IMR-90 (cell line): ENCODE measurements at regions not wholly inside any gene's neighbourhood (a gene's known extent, or its start where the extent isn't known, plus 50 kb on each side); places are given as distances from the start of the nearest gene placed in this dataset.

Experiments
- ATAC-seq: fragments of 200-7000 bp; cut with Tn5 transposase; 2 replicates; pipeline ENCODE4 v1.9.1; 2020; ENCODE audit warnings: low read depth, mild to moderate bottlenecking, moderate library complexity
- BruUV-seq: library from RNA; stranded (reverse); fragments of 400-500 nt; replicated peaks from 2 replicates; lab custom pipeline; 2021; lab: Mats Ljungman, UMichigan
- CTCF ChIA-PET: fragments of 300-600 bp; formaldehyde crosslinking; extraction: SDS; loops from one replicate; lab custom pipeline; 2021; ENCODE audit warnings: antibody characterized with exemption; lab: Yijun Ruan, JAX
- POLR2A ChIA-PET: fragments of 300-600 bp; sonication (Branson Sonifier 250); formaldehyde crosslinking; loops from one replicate; lab custom pipeline; 2022; ENCODE audit warnings: antibody characterized with exemption; ENCODE audit not compliant: unreplicated experiment; lab: Charles Lee
- DNase-seq: peaks from one replicate; pipeline ENCODE4 v3.0.0; 2013
- H2AFZ ChIP-seq: replicated peaks from 2 replicates; pipeline ENCODE3; 2013; ENCODE audit warnings: low read length, mild to moderate bottlenecking; ENCODE audit not compliant: poor library complexity
- H2AK5ac ChIP-seq: 2 replicates; pipeline ENCODE4 v1.6.1; 2013; ENCODE audit warnings: low read depth, low read length, inconsistent platforms
- H2AK9ac ChIP-seq: replicated peaks from 2 replicates; pipeline ENCODE3; 2013; ENCODE audit warnings: mild to moderate bottlenecking, low read depth, low read length, moderate library complexity; ENCODE audit not compliant: poor library complexity
- H2BK120ac ChIP-seq: 2 replicates; pipeline ENCODE4 v1.6.1; 2013; ENCODE audit warnings: low read depth, low read length, inconsistent platforms
- H2BK15ac ChIP-seq: 3 replicates; pipeline ENCODE4 v1.6.1; 2013; ENCODE audit warnings: low read depth, low read length, inconsistent platforms
- H2BK20ac ChIP-seq: 2 replicates; pipeline ENCODE4 v1.6.1; 2013; ENCODE audit warnings: low read depth, mild to moderate bottlenecking, inconsistent platforms, low read length, moderate library complexity
- H2BK5ac ChIP-seq: 2 replicates; pipeline ENCODE4 v1.6.1; 2013; ENCODE audit warnings: mild to moderate bottlenecking, low read depth, low read length, inconsistent platforms; ENCODE audit not compliant: poor library complexity, severe bottlenecking
- H3K14ac ChIP-seq: replicated peaks from 2 replicates; pipeline ENCODE4 v1.6.1; 2013; ENCODE audit warnings: low read depth, low read length, inconsistent platforms
- H3K18ac ChIP-seq: 2 replicates; pipeline ENCODE4 v1.6.1; 2013; ENCODE audit warnings: low read depth, low read length, control low read depth
- H3K23ac ChIP-seq: 2 replicates; pipeline ENCODE4 v1.6.1; 2013; ENCODE audit warnings: low read depth, low read length, inconsistent platforms
- H3K27ac ChIP-seq: 2 replicates; pipeline ENCODE4 v1.5.1; 2013; ENCODE audit warnings: mild to moderate bottlenecking, control low read depth, low read length; ENCODE audit not compliant: insufficient read depth
- H3K27me3 ChIP-seq: 2 replicates; pipeline ENCODE4 v1.6.1; 2013; ENCODE audit warnings: low read length; ENCODE audit not compliant: control insufficient read depth, insufficient read depth
- H3K36me3 ChIP-seq: 2 replicates; pipeline ENCODE4 v1.6.1; 2013; ENCODE audit warnings: low read length, mixed read lengths; ENCODE audit not compliant: control insufficient read depth, insufficient read depth
- H3K4ac ChIP-seq: 2 replicates; pipeline ENCODE4 v1.6.1; 2013; ENCODE audit warnings: low read depth, low read length, inconsistent platforms
- H3K4me1 ChIP-seq: 2 replicates; pipeline ENCODE4 v1.6.1; 2013; ENCODE audit warnings: low read length, mixed read lengths; ENCODE audit not compliant: control insufficient read depth, insufficient read depth
- H3K4me2 ChIP-seq: 2 replicates; pipeline ENCODE4 v1.6.1; 2013; ENCODE audit warnings: low read depth, mild to moderate bottlenecking, control low read depth, low read length, moderate library complexity
- H3K4me3 ChIP-seq: 2 replicates; pipeline ENCODE4 v1.5.1; 2013; ENCODE audit warnings: low read depth, mild to moderate bottlenecking, control low read depth, low read length, moderate library complexity; ENCODE audit not compliant: insufficient read depth
- H3K56ac ChIP-seq: 2 replicates; pipeline ENCODE4 v1.6.1; 2013; ENCODE audit warnings: low read length, inconsistent platforms; ENCODE audit not compliant: insufficient read depth; ENCODE audit errors: extremely low read depth
- H3K79me1 ChIP-seq, 2 experiments: 2 replicates each; pipeline ENCODE4 v1.6.1; 2013; ENCODE audit warnings: low read length in 2 of 2, inconsistent platforms in 1 of 2, low read depth in 1 of 2
- H3K9ac ChIP-seq: 2 replicates; pipeline ENCODE4 v1.6.1; 2013; ENCODE audit warnings: low read depth, low read length, control low read depth
- H3K9me1 ChIP-seq: 2 replicates; pipeline ENCODE4 v1.6.1; 2013; ENCODE audit warnings: low read length, inconsistent platforms; ENCODE audit not compliant: insufficient read depth
- H3K9me3 ChIP-seq: 2 replicates; pipeline ENCODE4 v1.6.1; 2013; ENCODE audit warnings: low read length; ENCODE audit not compliant: control insufficient read depth, insufficient read depth
- H4K20me1 ChIP-seq: 2 replicates; pipeline ENCODE4 v1.6.1; 2013; ENCODE audit warnings: low read length, inconsistent platforms; ENCODE audit not compliant: insufficient read depth
- H4K5ac ChIP-seq: 2 replicates; pipeline ENCODE4 v1.6.1; 2013; ENCODE audit warnings: mild to moderate bottlenecking, low read depth, low read length, control low read depth
- H4K8ac ChIP-seq, 2 experiments: 2 replicates each; pipeline ENCODE4 v1.6.1; 2013; ENCODE audit warnings: low read depth in 2 of 2, low read length in 2 of 2, control low read depth in 1 of 2, inconsistent platforms in 1 of 2
- H4K91ac ChIP-seq: 2 replicates; pipeline ENCODE4 v1.6.1; 2013; ENCODE audit warnings: low read depth, low read length, inconsistent platforms; ENCODE audit not compliant: insufficient read depth
- BHLHE40 ChIP-seq: fragments of 150-350 bp; IDR thresholded peaks from 2 replicates; pipeline ENCODE4 v1.6.1; 2016; ENCODE audit warnings: mild to moderate bottlenecking, low read depth, low read length
- CEBPB ChIP-seq: IDR thresholded peaks from 2 replicates; pipeline ENCODE4 v1.6.1; 2012; ENCODE audit warnings: low read depth, low read length, improper control_type of control experiment
- CHD1 ChIP-seq: IDR thresholded peaks from 2 replicates; pipeline ENCODE4 v1.6.1; 2012; ENCODE audit warnings: low read depth, low read length, improper control_type of control experiment
- CTCF ChIP-seq: conservative IDR thresholded peaks from 2 replicates; pipeline ENCODE4 v1.5.1; 2012; ENCODE audit warnings: mild to moderate bottlenecking, low read depth, low read length, improper control_type of control experiment
- ELK1 ChIP-seq: fragments of 150-350 bp; IDR thresholded peaks from 2 replicates; pipeline ENCODE4 v1.6.1; 2016; ENCODE audit warnings: low read depth, mild to moderate bottlenecking, low read length, moderate library complexity, borderline replicate concordance
- FOS ChIP-seq: fragments of 150-350 bp; IDR thresholded peaks from 2 replicates; pipeline ENCODE4 v1.6.1; 2016; ENCODE audit warnings: low read depth, low read length
- MAFK ChIP-seq: IDR thresholded peaks from 2 replicates; pipeline ENCODE4 v1.6.1; 2012; ENCODE audit warnings: low read depth, low read length, improper control_type of control experiment
- MAZ ChIP-seq: IDR thresholded peaks from 2 replicates; pipeline ENCODE4 v1.6.1; 2012; ENCODE audit warnings: low read depth, mild to moderate bottlenecking, low read length, improper control_type of control experiment, moderate library complexity, borderline replicate concordance
- MXI1 ChIP-seq: IDR thresholded peaks from 2 replicates; pipeline ENCODE4 v1.6.1; 2012; ENCODE audit warnings: low read depth, mild to moderate bottlenecking, low read length, moderate library complexity, borderline replicate concordance
- NFE2L2 ChIP-seq: fragments of 150-350 bp; IDR thresholded peaks from 2 replicates; pipeline ENCODE4 v1.6.1; 2016; ENCODE audit warnings: low read depth, mild to moderate bottlenecking, low read length
- POLR2A ChIP-seq: IDR thresholded peaks from 2 replicates; pipeline ENCODE4 v1.6.1; 2012; ENCODE audit warnings: mild to moderate bottlenecking, low read depth, low read length
- RAD21 ChIP-seq: IDR thresholded peaks from 2 replicates; pipeline ENCODE4 v1.6.1; 2012; ENCODE audit warnings: low read length, improper control_type of control experiment
- RCOR1 ChIP-seq: IDR thresholded peaks from 2 replicates; pipeline ENCODE4 v1.6.1; 2012; ENCODE audit warnings: mild to moderate bottlenecking, low read length, improper control_type of control experiment; ENCODE audit not compliant: insufficient replicate concordance
- RFX5 ChIP-seq: IDR thresholded peaks from 2 replicates; pipeline ENCODE4 v1.8.0; 2012; ENCODE audit warnings: low read depth, mild to moderate bottlenecking, low read length, moderate library complexity
- SMC3 ChIP-seq: fragments of 150-350 bp; IDR thresholded peaks from 2 replicates; pipeline ENCODE4 v1.6.1; 2016; ENCODE audit warnings: low read depth, mild to moderate bottlenecking, antibody characterized with exemption, low read length, moderate library complexity
- USF2 ChIP-seq: fragments of 150-350 bp; IDR thresholded peaks from 2 replicates; pipeline ENCODE4 v1.6.1; 2017; ENCODE audit warnings: mild to moderate bottlenecking, antibody characterized with exemption, low read length, low read depth
- WGBS, 2 experiments: methylation state at CpG; one replicate each; pipeline versions ENCODE4 v1.1.5 to v1.1.7; 2013; ENCODE audit warnings: missing lambda C conversion rate in 2 of 2; ENCODE audit not compliant: insufficient read length in 1 of 2; ENCODE audit errors: extremely low coverage in 2 of 2; 5-methylcytosine and 5-hydroxymethylcytosine counted together
- dilution Hi-C: fragments of 300-500 bp; cut with HindIII; formaldehyde crosslinking; loops from one replicate; pipeline ENCODE4 v1.14.3; 2018; ENCODE audit warnings: low sequenced_read_pairs; ENCODE audit not compliant: unreplicated experiment
- in situ Hi-C: fragments of 300-500 bp; cut with MboI; formaldehyde crosslinking; loops from 3 replicates; pipeline ENCODE4 v1.14.3; 2019; ENCODE audit warnings: low sequenced_read_pairs, inconsistent platforms, mixed read lengths
- intact Hi-C: fragments of 100-400 bp; cut with micrococcal nuclease; formaldehyde crosslinking; loops from 2 replicates; pipeline ENCODE4 v1.10.0; 2022

- Histone ChIP-seq H4K20me1 (no peaks in the 10 kb centered on the region), H4K8ac (no peak overlapping the region), H3K23ac (no peak overlapping the region), H3K4me2 (no peak overlapping the region), H3K4me1 (no peaks in the 10 kb centered on the region), H3K18ac (no peak overlapping the region), H2BK5ac (no peak overlapping the region), H3K36me3 (no peaks in the 10 kb centered on the region), H3K9ac (no peak overlapping the region), H2AK5ac (no peak overlapping the region), H2AFZ (no peak overlapping the region), H3K27me3 (no peaks in the 10 kb centered on the region), H2BK15ac (no peak overlapping the region), H3K4me3 (no peak overlapping the region), H4K91ac (no peak overlapping the region), H3K4ac (no peak overlapping the region), H2BK20ac (no peak overlapping the region), H3K14ac (no peak overlapping the region), H4K5ac (no peak overlapping the region), H2BK120ac (no peak overlapping the region), H3K79me1 (no peaks in the 10 kb centered on the region), H3K56ac (no peak overlapping the region), H2AK9ac (no peak overlapping the region), H3K27ac (no peak overlapping the region), H3K9me1 (no peaks in the 10 kb centered on the region), H3K9me3 (no peaks in the 10 kb centered on the region)
- 25% methylated on average over 5 of the region's 8 CpGs; no CpG with 5 or more reads in 1 of the 2 experiments for WGBS, 2 experiments
- TF ChIP-seq MAZ = no peak
- TF ChIP-seq ELK1 = no peak
- no peak for TF ChIP-seq POLR2A
- no peak for TF ChIP-seq BHLHE40
- TF ChIP-seq NFE2L2 = no peak
- TF ChIP-seq CHD1 = no peak
- TF ChIP-seq RFX5 = no peak
- no peak for TF ChIP-seq RAD21
- TF ChIP-seq USF2 = no peak
- no peak for TF ChIP-seq MAFK
- no peak for TF ChIP-seq MXI1
- TF ChIP-seq FOS = no peak
- no peak for TF ChIP-seq CEBPB
- no peak for TF ChIP-seq CTCF
- TF ChIP-seq SMC3 = no peak
- TF ChIP-seq RCOR1 = no peak
- ChIA-PET CTCF (no interaction called here), POLR2A (no interaction called here)
- BruUV-seq = no TSS peak
- in situ Hi-C loops (no loop called here), intact Hi-C loops (no loop called here), dilution Hi-C loops (no loop called here)
- ATAC-seq (no peak), DNase-seq (no peak)
Measured at GRCh38 chrX:139211568-139212182, 318.9 kb upstream of the F9 start.
